GM12864 (cell line): ENCODE measurements at regions not wholly inside any gene's neighbourhood (a gene's known extent, or its start where the extent isn't known, plus 50 kb on each side); places are given as distances from the start of the nearest gene placed in this dataset.

Experiments
- DNase-seq: peaks from one replicate; pipeline ENCODE4 v3.0.0-alpha.2; 2011; ENCODE audit warnings: low read depth
- H3K4me3 ChIP-seq: 2 replicates; pipeline ENCODE4 v1.5.1; 2011; ENCODE audit warnings: mild to moderate bottlenecking, low read depth, low read length, control low read depth
- TF ChIP-seq, protein P1 (sequence below): IDR thresholded peaks from 2 replicates; pipeline ENCODE4 v1.5.1; 2011; ENCODE audit warnings: low read depth, mild to moderate bottlenecking, moderate library complexity, low read length, control low read depth, inconsistent platforms; ENCODE audit errors: missing control alignments

DNA sequence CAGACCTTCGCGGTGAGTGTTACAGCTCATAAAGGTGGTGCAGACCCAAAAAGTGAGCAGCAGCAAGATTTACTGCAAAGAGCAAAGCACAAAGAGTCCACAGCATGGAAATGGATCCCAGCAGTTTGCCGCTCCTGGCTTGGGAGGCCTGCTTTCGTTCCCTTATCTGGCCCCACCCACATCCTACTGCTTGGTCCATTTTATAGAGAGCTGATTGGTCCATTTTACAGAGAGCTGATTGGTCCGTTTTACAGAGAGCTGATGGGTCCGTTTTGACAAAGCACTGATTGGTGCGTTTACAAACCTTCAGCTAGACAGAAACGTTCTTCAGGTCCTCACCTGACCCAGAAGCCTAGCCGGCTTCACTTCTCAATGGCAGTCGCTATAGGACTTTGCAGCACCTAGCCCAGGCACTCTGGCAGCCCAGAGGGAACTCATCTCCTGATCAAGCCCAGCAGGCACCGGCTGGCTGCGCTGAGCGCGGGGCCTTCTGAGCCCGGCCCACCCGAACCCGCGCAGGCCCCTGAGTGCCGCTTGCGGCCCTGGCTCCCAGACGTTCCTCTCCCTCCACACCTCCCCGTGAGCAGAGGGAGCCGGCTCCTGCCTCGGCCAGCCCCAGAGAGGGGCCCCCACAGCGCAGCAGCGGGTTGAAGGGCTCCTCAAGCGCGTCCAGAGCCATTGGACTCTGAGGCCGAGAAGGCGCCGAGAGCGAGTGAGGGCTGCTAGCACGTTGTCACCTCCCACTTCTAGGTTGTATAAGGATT, 200.3 kb downstream of the LMO4 start:
- no peak for DNase-seq
- TF ChIP-seq, protein P1, sequence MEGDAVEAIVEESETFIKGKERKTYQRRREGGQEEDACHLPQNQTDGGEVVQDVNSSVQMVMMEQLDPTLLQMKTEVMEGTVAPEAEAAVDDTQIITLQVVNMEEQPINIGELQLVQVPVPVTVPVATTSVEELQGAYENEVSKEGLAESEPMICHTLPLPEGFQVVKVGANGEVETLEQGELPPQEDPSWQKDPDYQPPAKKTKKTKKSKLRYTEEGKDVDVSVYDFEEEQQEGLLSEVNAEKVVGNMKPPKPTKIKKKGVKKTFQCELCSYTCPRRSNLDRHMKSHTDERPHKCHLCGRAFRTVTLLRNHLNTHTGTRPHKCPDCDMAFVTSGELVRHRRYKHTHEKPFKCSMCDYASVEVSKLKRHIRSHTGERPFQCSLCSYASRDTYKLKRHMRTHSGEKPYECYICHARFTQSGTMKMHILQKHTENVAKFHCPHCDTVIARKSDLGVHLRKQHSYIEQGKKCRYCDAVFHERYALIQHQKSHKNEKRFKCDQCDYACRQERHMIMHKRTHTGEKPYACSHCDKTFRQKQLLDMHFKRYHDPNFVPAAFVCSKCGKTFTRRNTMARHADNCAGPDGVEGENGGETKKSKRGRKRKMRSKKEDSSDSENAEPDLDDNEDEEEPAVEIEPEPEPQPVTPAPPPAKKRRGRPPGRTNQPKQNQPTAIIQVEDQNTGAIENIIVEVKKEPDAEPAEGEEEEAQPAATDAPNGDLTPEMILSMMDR, result no peak

DNA sequence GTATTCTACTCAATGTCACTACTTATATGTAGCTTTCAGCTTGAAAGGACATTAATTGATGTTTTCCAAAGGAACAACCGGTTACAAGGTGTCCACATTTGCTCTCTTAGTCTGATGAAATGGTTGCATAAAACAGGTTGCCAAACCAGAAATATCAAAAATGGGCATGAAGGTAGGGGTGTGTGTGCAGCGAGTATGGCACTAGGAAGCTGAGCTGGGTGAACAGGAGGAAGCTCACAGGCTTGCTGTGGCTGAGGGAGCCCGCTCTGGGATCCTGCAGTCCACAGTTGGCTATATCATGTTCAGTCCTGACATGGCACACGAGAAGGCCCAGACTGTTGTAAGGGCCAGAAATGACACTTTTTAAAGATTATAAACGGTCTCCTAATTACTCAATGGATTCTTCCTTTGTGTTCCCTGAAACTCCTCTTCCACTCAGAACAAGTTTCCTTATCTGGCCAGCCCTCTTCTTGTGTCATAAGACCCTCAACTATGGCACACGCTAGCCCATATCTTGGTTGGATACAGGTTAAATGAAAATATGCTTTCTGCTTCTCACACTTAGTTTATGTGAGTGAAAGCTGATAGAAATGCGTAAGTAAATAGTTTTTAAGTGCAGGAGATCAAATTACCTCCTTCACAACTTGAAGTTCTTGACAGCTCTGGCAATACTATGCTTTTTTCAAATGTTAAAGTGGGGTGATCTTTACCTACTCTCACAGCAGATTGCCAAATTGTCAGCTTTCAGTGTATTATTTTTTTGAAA, 201.5 kb downstream of the LMO4 start:
- no peak for DNase-seq
- TF ChIP-seq, protein P1, result no peak
- no peak overlapping the region for H3K4me3 ChIP-seq

More for the DNA sequence above, 200.3 kb downstream of the LMO4 start:
- no peak overlapping the region for H3K4me3 ChIP-seq

DNA sequence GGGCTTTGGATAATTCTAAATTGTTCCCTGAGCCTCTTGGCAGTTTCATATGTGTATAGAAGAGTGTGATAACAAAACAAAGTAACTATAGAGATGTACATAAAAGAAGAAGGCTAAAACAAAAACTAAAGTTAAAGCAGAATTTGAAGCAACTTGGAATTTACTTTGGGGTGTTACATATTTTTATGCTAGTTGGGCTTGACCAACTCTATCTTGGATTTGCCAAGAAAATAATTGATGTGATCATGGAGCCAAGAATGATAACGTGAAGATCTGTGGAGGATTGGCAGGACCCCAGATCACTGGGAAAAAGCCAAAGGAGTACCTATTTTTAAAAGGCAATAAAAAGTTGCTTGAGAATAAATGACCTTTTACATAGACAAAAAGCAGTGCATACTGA, 206.9 kb downstream of the LMO4 start:
- H3K4me3 ChIP-seq, result no peak overlapping the region
- no peak for DNase-seq
- TF ChIP-seq, protein P1, result no peak

DNA sequence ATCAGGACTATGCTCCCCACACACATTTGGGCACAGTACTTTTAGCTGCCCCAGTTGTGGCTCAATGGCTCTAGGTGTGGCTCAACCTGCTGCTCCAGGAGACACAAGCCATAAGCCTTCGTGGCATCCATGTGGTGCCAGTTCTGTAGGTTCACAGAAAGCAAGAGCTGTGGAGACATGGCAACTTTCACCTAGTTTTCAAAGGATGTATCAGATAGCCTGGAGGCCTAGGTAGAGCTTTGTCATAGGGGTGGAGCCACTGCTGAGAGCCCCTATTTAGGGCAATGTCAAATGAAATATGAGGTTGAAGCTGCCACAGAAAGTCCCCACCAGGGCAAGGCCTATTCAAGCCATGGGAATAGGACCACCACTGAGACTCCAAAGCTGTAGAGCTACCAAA, 210.5 kb downstream of the LMO4 start:
- DNase-seq, result no peak
- TF ChIP-seq, protein P1, result no peak
- H3K4me3 ChIP-seq, result no peak overlapping the region

DNA sequence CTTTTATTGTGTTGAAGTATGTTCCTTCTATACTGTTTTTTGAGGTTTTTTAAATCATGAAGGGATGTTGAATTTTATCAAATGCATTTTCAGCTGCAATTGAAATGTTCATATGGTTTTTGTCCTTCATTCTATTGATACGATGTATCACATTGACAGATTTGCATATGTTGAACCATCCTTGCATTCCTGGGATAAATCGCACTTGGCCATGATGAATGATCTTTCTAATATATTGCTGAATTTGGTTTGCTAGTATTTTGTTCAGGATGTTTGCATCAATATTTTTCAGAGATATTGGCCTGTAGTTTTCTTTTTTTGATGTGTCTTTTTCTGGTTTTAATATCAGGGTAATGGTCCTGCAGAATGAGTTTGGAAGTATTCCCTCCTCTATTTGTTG, 214.0 kb downstream of the LMO4 start:
- H3K4me3 ChIP-seq, result no peak overlapping the region
- TF ChIP-seq, protein P1, result no peak
- no peak for DNase-seq

DNA sequence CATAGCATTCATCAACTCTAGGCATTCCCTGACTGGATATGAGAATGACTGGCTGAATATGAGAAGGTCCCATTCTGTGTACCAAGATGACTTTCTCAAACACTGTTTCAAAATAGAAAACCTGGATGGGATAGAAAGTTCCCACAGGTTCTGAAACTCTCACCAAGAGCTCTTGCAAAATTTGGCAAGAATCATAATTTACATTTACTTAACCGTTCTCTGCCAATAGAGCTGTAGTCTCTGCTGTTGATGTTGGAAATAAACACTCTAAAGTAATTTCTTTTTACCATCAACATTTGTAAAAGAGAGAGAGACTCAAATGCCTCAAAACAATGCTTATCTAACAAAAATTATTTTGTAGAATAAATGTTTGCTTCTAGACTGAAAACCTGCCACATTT, 221.1 kb downstream of the LMO4 start:
- TF ChIP-seq, protein P1, result no peak
- DNase-seq, result no peak
- H3K4me3 ChIP-seq, result no peak overlapping the region
